ENCODE measurements at regions not wholly inside any gene's neighbourhood (a gene's known extent, or its start where the extent isn't known, plus 50 kb on each side); places are given as distances from the start of the nearest gene placed in this dataset.

DNA sequence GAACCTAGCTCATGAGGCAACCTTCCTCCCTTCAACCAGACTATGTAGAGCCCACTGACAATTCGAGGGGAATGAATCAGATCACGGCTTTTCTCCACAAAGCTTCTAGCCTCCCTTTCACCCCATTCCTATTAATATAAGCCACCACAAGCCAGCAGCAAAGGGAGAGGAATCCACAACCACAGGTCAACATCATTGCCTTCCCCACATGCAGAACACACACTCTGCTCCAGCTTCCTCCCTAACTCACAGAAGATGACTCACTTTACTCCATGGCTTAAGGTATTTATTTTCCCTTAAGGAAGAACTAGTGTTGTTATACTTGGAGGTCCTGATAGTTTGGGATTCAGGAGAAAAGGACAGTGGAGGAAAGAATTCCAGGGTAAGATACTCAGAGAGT lies 272.2 kb downstream of the C1D start:
- no peak for DNase-seq

GRCh38 chr2:67792191-67792590 lies 270.6 kb downstream of the C1D start:
- DNase-seq, result no peak

- no peak for DNase-seq
Observed at GRCh38 chr2:67792681-67793091, 270.1 kb downstream of the C1D start.

- peak; percentile 14 for DNase-seq
Observed at GRCh38 chr2:67797801-67798540, 264.8 kb downstream of the C1D start.

- DNase-seq, result no peak
Observed at GRCh38 chr2:67798541-67799160, 264.2 kb downstream of the C1D start.

DNA sequence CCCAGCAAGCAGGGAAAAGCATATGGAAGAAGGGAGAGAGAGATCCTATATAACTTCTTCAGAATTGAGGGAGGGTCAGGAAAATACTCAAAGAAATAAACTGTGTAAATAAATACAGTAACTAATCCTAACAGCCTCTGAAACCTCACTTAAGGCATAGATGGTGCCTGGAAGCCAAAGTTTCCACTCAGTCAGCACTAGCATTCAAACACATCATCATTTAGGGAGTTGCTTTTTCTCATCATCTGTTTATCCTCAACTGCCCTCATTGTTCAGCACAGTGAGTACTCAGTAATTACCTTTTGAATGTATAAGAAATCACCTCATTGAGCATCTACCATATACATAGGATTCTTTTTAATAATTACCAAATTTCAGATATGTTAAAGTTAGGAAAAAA lies 262.9 kb downstream of the C1D start:
- DNase-seq, result no peak

DNA sequence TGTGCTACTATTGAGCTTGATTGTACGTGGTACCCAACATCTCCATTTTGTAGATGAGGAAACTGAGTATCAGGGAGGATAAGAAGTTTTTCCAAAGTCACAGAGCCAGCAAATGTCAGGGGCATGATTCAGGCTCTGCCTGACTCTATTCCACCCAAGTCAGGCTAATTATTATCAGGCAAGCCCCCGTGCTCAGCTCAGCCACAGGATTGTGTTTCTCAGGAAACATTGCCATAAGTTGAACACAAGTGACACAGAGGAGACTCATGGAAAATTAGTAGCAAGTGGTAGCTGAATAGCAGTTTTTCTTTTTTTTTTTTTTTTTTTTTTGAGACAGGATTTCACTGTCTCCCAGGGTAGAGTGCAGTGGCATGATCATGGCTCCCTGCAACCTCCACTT lies 260.5 kb downstream of the C1D start:
- no peak for DNase-seq

DNA sequence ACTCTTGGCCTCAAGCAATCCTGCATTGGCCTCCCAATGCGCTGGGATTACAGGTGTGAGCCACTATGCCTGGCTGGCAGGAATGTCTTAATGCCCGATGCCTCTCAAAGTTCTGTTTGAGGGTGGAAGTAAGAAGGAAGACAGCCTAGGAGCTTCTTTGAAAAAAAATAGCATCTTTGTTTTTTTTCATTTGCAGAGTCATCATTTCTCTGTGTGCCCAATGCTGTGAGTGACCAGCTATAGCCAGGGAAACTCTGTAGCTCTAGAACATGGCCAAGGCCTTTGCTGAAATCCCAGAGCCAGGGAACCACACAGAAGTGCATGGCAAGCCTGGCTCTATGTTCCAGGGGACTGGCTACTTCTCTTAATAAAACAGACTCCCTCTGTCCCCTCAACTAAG lies 260.0 kb downstream of the C1D start:
- DNase-seq, result no peak

- DNase-seq, result no peak
Observed at GRCh38 chr2:67806816-67807215, 256.0 kb downstream of the C1D start.

- no peak for DNase-seq
Observed at GRCh38 chr2:67808112-67808511, 254.7 kb downstream of the C1D start.

DNA sequence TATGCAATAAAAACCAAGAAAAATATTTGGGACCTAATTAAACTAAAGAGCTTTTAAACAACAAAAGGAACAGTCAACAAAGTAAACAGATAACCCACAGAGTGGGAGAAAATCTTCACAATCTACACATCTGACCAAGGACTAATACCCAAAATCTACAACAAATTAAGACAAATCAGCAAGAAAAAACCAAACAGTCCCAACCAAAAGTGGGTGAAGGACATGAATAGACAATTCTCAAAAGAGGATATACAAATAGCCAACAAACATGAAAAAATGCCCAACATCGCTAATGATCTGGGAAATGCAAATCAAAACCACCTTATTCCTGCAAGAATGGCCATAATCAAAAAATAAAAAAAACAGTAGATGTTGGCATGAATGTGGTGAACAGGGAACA lies 250.1 kb downstream of the C1D start:
- DNase-seq, result no peak

GRCh38 chr2:67823726-67824125 lies 239.1 kb downstream of the C1D start:
- no peak for DNase-seq

DNA sequence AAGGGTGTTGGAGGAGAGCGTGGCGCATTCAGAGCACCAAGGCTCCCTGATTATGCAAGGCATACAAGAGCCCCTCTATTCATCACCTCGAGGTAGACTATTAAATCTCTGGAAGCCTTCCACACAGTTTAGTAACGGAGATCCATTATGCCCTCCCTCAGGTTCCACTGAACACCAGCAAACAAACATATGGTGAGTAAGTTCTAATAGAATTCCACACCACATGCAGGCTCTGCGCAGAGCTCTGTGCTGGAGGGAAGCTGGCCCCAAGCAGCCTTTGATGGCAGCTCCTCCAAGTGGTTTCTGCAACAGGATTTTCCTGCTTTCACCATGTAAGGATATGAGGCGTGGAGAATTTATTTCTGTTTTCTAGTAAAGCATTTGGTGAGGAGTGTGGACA lies 238.6 kb downstream of the C1D start:
- DNase-seq, result no peak

- no peak for DNase-seq
Observed at GRCh38 chr2:67825476-67825875, 237.3 kb downstream of the C1D start.

- peak; percentile 53 for DNase-seq
Observed at GRCh38 chr2:67828066-67828465, 234.7 kb downstream of the C1D start.

GRCh38 chr2:67829470-67829869 lies 233.3 kb downstream of the C1D start:
- no peak for DNase-seq

- no peak for DNase-seq
Observed at GRCh38 chr2:67833632-67834031, 229.2 kb downstream of the C1D start.

DNA sequence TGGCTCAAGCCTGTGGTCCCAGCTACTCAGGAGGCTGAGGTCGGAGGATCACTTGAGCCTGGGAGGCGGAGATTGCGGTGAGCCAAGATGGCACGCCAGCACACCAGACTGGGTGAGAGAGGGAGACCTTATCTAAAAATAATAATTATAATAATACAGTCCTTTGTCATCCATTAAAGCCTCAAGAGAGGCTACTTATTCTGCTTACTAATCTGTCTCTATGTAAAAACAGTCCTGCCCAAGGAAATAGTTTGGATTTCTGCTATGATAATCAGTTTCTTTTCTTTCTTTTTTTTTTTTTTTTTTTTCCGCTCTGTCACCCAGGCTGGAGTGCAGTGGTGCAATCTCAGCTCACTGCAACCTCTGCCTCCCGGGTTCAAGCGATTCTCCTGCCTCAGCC lies 228.3 kb downstream of the C1D start:
- no peak for DNase-seq

DNA sequence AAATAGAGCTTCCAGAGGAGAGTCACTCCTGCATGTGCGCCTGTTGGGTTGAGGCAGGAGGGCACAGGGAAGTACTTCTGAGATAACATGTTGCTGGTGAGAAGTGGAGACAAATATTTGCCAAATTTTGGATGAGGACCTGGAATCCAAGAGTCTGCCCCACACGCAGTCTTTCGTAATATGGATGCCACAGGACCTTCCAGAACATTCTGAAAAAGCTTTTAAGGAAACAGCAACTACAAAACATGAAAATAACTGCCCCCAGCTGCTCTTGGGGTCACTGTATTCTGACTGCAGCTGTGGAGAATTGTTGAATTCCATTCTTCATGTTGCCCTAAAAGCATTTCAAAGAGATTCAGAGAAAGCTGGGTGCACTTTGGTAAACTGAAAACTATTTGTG lies 227.5 kb downstream of the C1D start:
- DNase-seq, result no peak

- DNase-seq, result no peak
Observed at GRCh38 chr2:67836866-67837265, 225.9 kb downstream of the C1D start.

DNA sequence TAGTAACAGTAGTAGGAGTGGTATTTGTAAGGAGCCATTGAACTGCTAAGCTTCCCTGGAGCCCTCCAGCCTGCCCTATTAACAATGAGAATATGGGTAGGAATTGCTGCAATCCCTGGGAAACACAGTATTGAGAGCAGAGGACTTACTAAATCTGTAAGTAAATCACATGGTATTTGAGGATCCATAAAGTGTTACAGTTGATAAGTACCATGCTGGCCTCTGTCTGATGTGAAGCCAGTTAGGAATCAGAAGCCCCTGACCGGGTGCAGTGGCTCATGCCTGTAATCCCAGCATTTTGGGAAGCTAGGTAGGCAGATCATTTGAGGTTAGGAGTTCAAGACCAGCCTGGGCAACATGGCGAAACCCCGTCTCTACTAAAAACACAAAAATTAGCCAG lies 224.6 kb downstream of the C1D start:
- no peak for DNase-seq

DNA sequence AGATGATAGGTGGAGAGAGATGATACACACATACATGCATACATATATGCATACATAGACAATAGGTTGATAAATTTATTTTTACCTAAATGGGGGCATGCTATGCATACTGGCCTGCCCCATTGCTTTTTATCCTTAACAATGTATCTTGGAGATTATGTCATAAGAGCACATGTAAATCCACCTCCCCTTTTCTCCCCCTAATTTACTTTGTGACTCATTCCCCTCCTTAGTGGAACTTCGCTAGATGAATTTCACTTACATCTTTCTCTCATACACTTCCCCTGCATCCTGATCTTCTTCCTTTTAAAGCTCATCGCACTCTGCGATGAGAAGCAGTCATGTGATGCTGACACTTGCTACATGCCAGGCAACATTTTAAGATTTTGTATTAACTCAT lies 223.6 kb downstream of the C1D start:
- DNase-seq, result no peak

GRCh38 chr2:67839668-67840067 lies 223.1 kb downstream of the C1D start:
- no peak for DNase-seq

- peak; percentile 65 for DNase-seq
Observed at GRCh38 chr2:67840460-67841068, 222.2 kb downstream of the C1D start.

- no peak for DNase-seq
Observed at GRCh38 chr2:67841711-67842110, 221.1 kb downstream of the C1D start.
